PC-9 (cell line): ENCODE measurements at regions not wholly inside any gene's neighbourhood (a gene's known extent, or its start where the extent isn't known, plus 50 kb on each side); places are given as distances from the start of the nearest gene placed in this dataset.
"Not testable (repeated sequence)": the region's sequence is repeated elsewhere in the genome, so short reads cannot be mapped to it uniquely, and the experiment has no call there.

Source experiments
- BruUV-seq: library from RNA; stranded (reverse); fragments of 400-500 nt; replicated peaks from 2 replicates; lab custom pipeline; 2021; lab: Mats Ljungman, UMichigan
- CTCF ChIA-PET: fragments of 300-600 bp; sonication (Branson Sonifier 250); formaldehyde crosslinking; loops from one replicate; lab custom pipeline; 2022; ENCODE audit warnings: antibody characterized with exemption; lab: Charles Lee
- POLR2A ChIA-PET: fragments of 300-600 bp; sonication (Branson Sonifier 250); formaldehyde crosslinking; loops from one replicate; lab custom pipeline; 2022; ENCODE audit warnings: antibody characterized with exemption; ENCODE audit not compliant: unreplicated experiment; lab: Charles Lee
- DNase-seq, 2 experiments: peaks; one replicate each; pipeline versions ENCODE4 v3.0.0 to v3.0.0-alpha.2; 2015 to 2022; ENCODE audit warnings: mixed read lengths in 1 of 2
- H2AFZ ChIP-seq: fragments of 200-600 bp; sonication (generic); 2 replicates; pipeline ENCODE4 v1.8.1; 2017; ENCODE audit warnings: antibody characterized with exemption
- H3F3A ChIP-seq: fragments of 200-600 bp; sonication (generic); 2 replicates; pipeline ENCODE4 v1.8.1; 2017; ENCODE audit warnings: antibody characterized with exemption, mild to moderate bottlenecking, low read depth; ENCODE audit not compliant: insufficient read depth
- H3K27ac ChIP-seq: fragments of 200-600 bp; sonication (generic); 2 replicates; pipeline ENCODE4 v1.6.1; 2016; ENCODE audit warnings: mixed run types
- H3K27me3 ChIP-seq: fragments of 200-600 bp; sonication (generic); 2 replicates; pipeline ENCODE4 v1.6.1; 2016; ENCODE audit warnings: low read depth, mixed run types; ENCODE audit not compliant: insufficient read depth
- H3K36me3 ChIP-seq: fragments of 200-600 bp; sonication (generic); 2 replicates; pipeline ENCODE4 v1.6.1; 2016; ENCODE audit warnings: low read depth, mixed run types
- H3K4me1 ChIP-seq: fragments of 200-600 bp; sonication (generic); replicated peaks from 2 replicates; pipeline ENCODE4 v1.6.1; 2016; ENCODE audit warnings: mixed run types; ENCODE audit not compliant: insufficient read depth
- H3K4me2 ChIP-seq: fragments of 200-600 bp; sonication (generic); 2 replicates; pipeline ENCODE4 v1.6.1; 2017; ENCODE audit warnings: mixed run types
- H3K4me3 ChIP-seq: fragments of 200-600 bp; sonication (generic); 2 replicates; pipeline ENCODE4 v1.6.1; 2016; ENCODE audit warnings: mixed run types
- H3K79me2 ChIP-seq: fragments of 200-600 bp; sonication (generic); 2 replicates; pipeline ENCODE4 v1.6.1; 2017; ENCODE audit warnings: low read depth, mixed run types
- H3K9me2 ChIP-seq: fragments of 200-600 bp; sonication (generic); 2 replicates; pipeline ENCODE4 v1.8.1; 2017; ENCODE audit warnings: mild to moderate bottlenecking; ENCODE audit not compliant: insufficient read depth
- H3K9me3 ChIP-seq: fragments of 200-600 bp; sonication (generic); 2 replicates; pipeline ENCODE4 v1.8.1; 2016; ENCODE audit warnings: low read depth; ENCODE audit not compliant: insufficient read depth
- H4K20me1 ChIP-seq: fragments of 200-600 bp; sonication (generic); 2 replicates; pipeline ENCODE4 v1.8.1; 2017; ENCODE audit not compliant: insufficient read depth
- CTCF ChIP-seq: fragments of 200-600 bp; sonication (generic); conservative IDR thresholded peaks from 2 replicates; pipeline ENCODE4 v1.6.1; 2017; ENCODE audit warnings: mixed run types, antibody characterized with exemption, mild to moderate bottlenecking, moderate library complexity
- EZH2 ChIP-seq: fragments of 200-600 bp; sonication (generic); IDR thresholded peaks from 2 replicates; pipeline ENCODE4 v1.8.0; 2017; ENCODE audit warnings: antibody characterized with exemption, low read depth
- intact Hi-C: fragments of 100-400 bp; cut with micrococcal nuclease; formaldehyde crosslinking; loops from one replicate; pipeline ENCODE4 v1.10.0; 2022; ENCODE audit not compliant: unreplicated experiment

GRCh38 chr1:232570007-232570406 lies 59.9 kb downstream of the SIPA1L2 start:
- CTCF ChIA-PET, result no interaction called here

GRCh38 chr1:232569554-232569921 lies 60.4 kb downstream of the SIPA1L2 start:
- H3K9me2 ChIP-seq, DNase-seq, intact Hi-C loops, H4K20me1 ChIP-seq, CTCF ChIA-PET, POLR2A ChIA-PET, H3K79me2 ChIP-seq, H3K4me3 ChIP-seq, H2AFZ ChIP-seq, H3K4me2 ChIP-seq, H3K4me1 ChIP-seq, H3K27ac ChIP-seq, H3K27me3 ChIP-seq, H3K9me3 ChIP-seq, BruUV-seq, H3F3A ChIP-seq, H3K36me3 ChIP-seq: not testable (repeated sequence)

More at GRCh38 chr1:232570007-232570406, 59.9 kb downstream of the SIPA1L2 start:
- TF ChIP-seq CTCF, result no peak
- TF ChIP-seq EZH2, result no peak
- intact Hi-C loops, result no loop called here
- Histone ChIP-seq H4K20me1 (no peaks in the 10 kb centered on the region), H3K9me2 (no peaks in the 10 kb centered on the region), H3K27me3 (no peaks in the 10 kb centered on the region), H2AFZ (no peak overlapping the region), H3K4me2 (no peak overlapping the region), H3K9me3 (no peaks in the 10 kb centered on the region; the same call in 1 of the 2 replicates), H3F3A (no peaks in the 10 kb centered on the region), H3K79me2 (no peaks in the 10 kb centered on the region), H3K4me3 (no peak overlapping the region), H3K36me3 (no peaks in the 10 kb centered on the region), H3K4me1 (no peaks in the 10 kb centered on the region), H3K27ac (no peak overlapping the region)
- DNase-seq, result no peak
- no TSS peak for BruUV-seq
- POLR2A ChIA-PET, result no interaction called here

- ChIA-PET CTCF (no interaction called here), POLR2A (no interaction called here)
Observed at GRCh38 chr1:232568906-232569553, 60.9 kb downstream of the SIPA1L2 start.

More at GRCh38 chr1:232568906-232569553, 60.9 kb downstream of the SIPA1L2 start:
- no peaks in the 10 kb centered on the region for H3F3A ChIP-seq
- H3K27me3 ChIP-seq, result no peaks in the 10 kb centered on the region
- H4K20me1 ChIP-seq, result no peaks in the 10 kb centered on the region
- no peaks in the 10 kb centered on the region for H3K36me3 ChIP-seq
- no peak overlapping the region for H2AFZ ChIP-seq
- H3K4me1 ChIP-seq, result no peaks in the 10 kb centered on the region
- no peaks in the 10 kb centered on the region for H3K79me2 ChIP-seq
- no peaks in the 10 kb centered on the region; the same call in 1 of the 2 replicates for H3K9me3 ChIP-seq
- no peaks in the 10 kb centered on the region for H3K9me2 ChIP-seq
- intact Hi-C loops, result no loop called here
- H3K27ac ChIP-seq, result no peak overlapping the region
- no TSS peak for BruUV-seq
- TF ChIP-seq EZH2, result no peak
- TF ChIP-seq CTCF, result no peak
- H3K4me2 ChIP-seq, result no peak overlapping the region
- H3K4me3 ChIP-seq, result no peak overlapping the region
- DNase-seq, result no peak
